ENCODE measurements at regions not wholly inside any gene's neighbourhood (a gene's known extent, or its start where the extent isn't known, plus 50 kb on each side); places are given as distances from the start of the nearest gene placed in this dataset.

DNA sequence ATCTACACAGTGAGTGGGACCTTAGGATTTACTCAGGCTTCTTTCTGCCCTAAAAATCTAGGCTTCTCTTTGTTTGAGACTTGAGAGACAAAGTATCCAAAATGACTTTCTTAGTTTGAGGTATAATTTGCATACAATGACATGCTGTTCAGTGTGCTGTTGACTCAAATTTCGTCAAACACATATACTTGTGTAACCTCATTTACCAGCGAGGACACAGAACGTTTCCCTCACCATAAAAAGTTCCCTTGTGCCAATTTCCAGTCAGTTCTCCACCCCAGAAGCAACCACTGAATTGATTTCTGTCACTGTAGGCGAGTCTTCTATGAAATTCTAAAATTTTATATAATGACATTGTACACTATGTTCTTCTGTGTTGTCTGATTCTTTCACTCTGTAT lies 68.0 kb upstream of the MAF start:
- intact Hi-C loops (cut with DNase I): no loop called here
- no peaks in the 10 kb centered on the region for H3K9me3 ChIP-seq
- H3K27me3 ChIP-seq: no peaks in the 10 kb centered on the region
- H3K4me1 ChIP-seq: no peaks in the 10 kb centered on the region
- H3K4me3 ChIP-seq: no peak overlapping the region
- DNase-seq (no peak), ATAC-seq (no peak)
- H3K36me3 ChIP-seq: no peaks in the 10 kb centered on the region
- no peak overlapping the region for H3K27ac ChIP-seq
- TF ChIP-seq, protein P1, sequence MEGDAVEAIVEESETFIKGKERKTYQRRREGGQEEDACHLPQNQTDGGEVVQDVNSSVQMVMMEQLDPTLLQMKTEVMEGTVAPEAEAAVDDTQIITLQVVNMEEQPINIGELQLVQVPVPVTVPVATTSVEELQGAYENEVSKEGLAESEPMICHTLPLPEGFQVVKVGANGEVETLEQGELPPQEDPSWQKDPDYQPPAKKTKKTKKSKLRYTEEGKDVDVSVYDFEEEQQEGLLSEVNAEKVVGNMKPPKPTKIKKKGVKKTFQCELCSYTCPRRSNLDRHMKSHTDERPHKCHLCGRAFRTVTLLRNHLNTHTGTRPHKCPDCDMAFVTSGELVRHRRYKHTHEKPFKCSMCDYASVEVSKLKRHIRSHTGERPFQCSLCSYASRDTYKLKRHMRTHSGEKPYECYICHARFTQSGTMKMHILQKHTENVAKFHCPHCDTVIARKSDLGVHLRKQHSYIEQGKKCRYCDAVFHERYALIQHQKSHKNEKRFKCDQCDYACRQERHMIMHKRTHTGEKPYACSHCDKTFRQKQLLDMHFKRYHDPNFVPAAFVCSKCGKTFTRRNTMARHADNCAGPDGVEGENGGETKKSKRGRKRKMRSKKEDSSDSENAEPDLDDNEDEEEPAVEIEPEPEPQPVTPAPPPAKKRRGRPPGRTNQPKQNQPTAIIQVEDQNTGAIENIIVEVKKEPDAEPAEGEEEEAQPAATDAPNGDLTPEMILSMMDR (IDR thresholded peaks at IDR 0.05): no peak

DNA sequence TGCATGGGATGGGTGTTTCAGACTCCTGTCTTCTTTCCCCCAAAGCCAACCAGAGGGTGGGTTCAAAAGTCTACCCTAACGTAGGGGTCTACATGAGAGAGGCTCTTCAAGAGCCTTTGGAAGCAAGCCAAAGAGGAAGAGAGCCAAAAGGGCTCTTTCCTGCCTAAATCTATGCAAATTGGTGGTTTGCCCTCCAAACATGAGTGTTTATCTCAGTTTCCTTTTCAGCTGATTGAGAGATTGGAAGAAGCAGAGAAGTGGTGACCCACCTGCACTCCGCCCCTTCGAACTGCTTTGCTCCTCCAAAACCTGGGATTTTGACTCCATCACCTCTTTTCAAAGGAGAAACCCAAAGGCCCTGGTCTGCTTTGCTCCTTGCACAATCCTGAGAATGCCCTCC lies 65.4 kb upstream of the MAF start:
- Histone ChIP-seq H3K4me3 (no peak overlapping the region), H3K27me3 (no peaks in the 10 kb centered on the region), H3K4me1 (no peaks in the 10 kb centered on the region), H3K36me3 (no peaks in the 10 kb centered on the region), H3K9me3 (no peaks in the 10 kb centered on the region), H3K27ac (no peak overlapping the region)
- TF ChIP-seq, protein P1 (IDR thresholded peaks at IDR 0.05): no peak
- no peak for DNase-seq
- ATAC-seq: no peak
- intact Hi-C loops (cut with DNase I): no loop called here

DNA sequence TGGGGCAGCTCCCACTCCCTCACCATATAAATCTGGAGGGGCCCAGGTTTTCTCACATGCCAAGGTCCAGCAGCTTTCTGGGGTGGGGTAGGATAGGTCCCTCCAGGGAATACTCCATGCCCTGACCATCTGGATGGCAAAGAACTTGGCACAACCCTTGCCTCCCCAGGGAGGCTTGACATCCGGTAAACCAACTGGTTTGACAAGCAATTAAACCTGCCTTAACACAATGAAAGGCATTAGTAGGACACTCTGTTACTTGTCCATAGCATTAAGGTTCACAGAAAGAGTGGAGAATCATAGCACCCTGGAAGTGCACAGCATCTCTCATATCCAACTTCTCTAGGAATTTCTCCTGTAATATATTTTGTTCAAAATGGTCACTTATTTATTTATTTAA lies 63.9 kb upstream of the MAF start:
- Histone ChIP-seq H3K27ac (no peak overlapping the region), H3K27me3 (no peaks in the 10 kb centered on the region), H3K4me3 (no peak overlapping the region), H3K9me3 (no peaks in the 10 kb centered on the region), H3K4me1 (no peaks in the 10 kb centered on the region), H3K36me3 (no peaks in the 10 kb centered on the region)
- intact Hi-C loops (cut with DNase I): no loop called here
- DNase-seq (no peak), ATAC-seq (no peak)
- TF ChIP-seq, protein P1 (IDR thresholded peaks at IDR 0.05): no peak

DNA sequence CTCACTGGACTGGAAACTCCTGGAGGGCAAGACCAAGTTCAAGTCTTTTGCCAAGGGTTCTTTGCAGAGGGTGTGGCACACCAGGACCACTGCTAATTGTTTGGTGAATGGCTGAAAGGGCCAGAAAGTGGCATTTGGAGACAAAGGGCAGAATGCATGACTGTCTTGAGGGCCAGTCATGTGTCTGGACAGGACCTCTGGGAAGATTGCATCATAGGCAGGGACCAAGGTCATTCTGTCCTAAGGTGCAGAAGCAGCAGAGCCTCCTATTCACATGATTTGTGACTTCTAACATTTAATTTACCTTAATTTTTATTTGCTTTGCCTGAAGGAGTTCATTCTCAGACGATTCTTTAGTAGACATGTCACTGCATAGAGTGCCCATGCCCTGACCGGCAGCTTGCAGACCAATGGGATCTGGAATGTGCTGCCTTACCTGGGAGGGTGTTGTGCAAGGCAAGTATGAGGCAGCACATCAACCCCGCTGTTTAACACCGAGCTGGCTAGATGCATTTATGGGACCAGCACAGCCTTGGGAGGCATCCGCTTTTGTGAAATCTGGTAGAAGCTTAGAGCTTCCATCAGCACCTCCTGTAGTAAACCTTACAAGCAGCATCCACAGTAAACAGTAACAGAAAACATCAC lies 62.3 kb upstream of the MAF start:
- no peak overlapping the region for H3K27ac ChIP-seq

DNA sequence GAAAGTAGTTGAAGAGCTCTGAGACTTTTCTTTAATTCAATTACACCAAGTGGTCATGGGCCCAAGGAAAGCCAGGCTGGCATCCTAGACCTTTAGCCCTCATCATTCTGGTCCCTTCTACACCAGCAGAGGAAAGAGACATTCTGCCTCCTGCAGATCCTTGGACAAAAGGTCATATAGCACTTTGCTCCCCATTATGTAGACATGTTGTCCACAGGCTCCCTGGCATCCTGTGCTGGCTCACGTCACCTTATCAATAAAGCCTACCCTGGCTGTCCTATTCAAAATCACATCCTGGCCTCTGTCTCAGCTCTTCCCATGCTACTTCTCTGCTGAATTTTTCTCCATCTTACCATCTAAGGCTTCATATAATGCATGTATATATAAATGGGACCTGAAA lies 61.6 kb upstream of the MAF start:
- DNase-seq: no peak
- Histone ChIP-seq H3K9me3 (no peaks in the 10 kb centered on the region), H3K27me3 (no peaks in the 10 kb centered on the region), H3K36me3 (no peaks in the 10 kb centered on the region), H3K4me1 (no peaks in the 10 kb centered on the region), H3K27ac (no peak overlapping the region), H3K4me3 (no peak overlapping the region)
- intact Hi-C loops (cut with DNase I): no loop called here
- TF ChIP-seq, protein P1 (IDR thresholded peaks at IDR 0.05): no peak
- no peak for ATAC-seq

More for the DNA sequence above, 62.3 kb upstream of the MAF start:
- DNase-seq (no peak), ATAC-seq (no peak)
- no peaks in the 10 kb centered on the region for H3K9me3 ChIP-seq
- intact Hi-C loops (cut with DNase I): no loop called here
- no peaks in the 10 kb centered on the region for H3K27me3 ChIP-seq
- H3K4me3 ChIP-seq: no peak overlapping the region
- no peaks in the 10 kb centered on the region for H3K4me1 ChIP-seq
- TF ChIP-seq, protein P1 (IDR thresholded peaks at IDR 0.05): no peak
- no peaks in the 10 kb centered on the region for H3K36me3 ChIP-seq

DNA sequence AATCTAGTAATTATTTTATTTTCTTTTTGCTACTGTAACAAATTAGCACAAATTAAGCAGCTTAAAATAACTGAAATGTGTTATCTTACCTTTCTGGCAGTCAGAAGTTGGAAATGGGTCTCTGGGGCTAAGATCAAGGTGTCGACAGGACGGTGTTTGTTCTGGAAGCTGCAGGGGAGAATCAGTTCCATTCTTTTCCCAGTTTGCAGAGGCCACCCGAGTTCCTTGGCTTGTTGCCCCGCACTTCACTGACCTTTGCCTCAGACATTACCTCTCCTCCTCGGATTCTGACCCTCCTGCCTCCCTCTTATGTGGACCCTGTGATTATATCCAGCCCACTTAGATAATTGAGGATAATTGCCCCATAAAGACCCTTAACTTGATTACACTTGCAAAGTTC lies 61.0 kb upstream of the MAF start:
- DNase-seq (no peak), ATAC-seq (no peak)
- TF ChIP-seq, protein P1 (IDR thresholded peaks at IDR 0.05): no peak
- H3K4me3 ChIP-seq: no peak overlapping the region
- no peak overlapping the region for H3K27ac ChIP-seq
- H3K4me1 ChIP-seq: no peaks in the 10 kb centered on the region
- H3K9me3 ChIP-seq: no peaks in the 10 kb centered on the region
- intact Hi-C loops (cut with DNase I): no loop called here
- no peaks in the 10 kb centered on the region for H3K36me3 ChIP-seq
- H3K27me3 ChIP-seq: no peaks in the 10 kb centered on the region

All from upper lobe of right lung (tissue), 1 donor.